H1 (cell line): ENCODE measurements at regions not wholly inside any gene's neighbourhood (a gene's known extent, or its start where the extent isn't known, plus 50 kb on each side); places are given as distances from the start of the nearest gene placed in this dataset.

Experiments
- CTCF ChIA-PET: fragments of 300-600 bp; sonication (Branson Sonifier 250); formaldehyde crosslinking; loops from one replicate; lab custom pipeline; 2021; ENCODE audit not compliant: partially characterized antibody; lab: Charles Lee
- POLR2A ChIA-PET: fragments of 300-600 bp; sonication (Branson Sonifier 250); formaldehyde crosslinking; loops from one replicate; lab custom pipeline; 2021; ENCODE audit warnings: inconsistent platforms; ENCODE audit not compliant: partially characterized antibody; lab: Charles Lee
- DNase-seq, 2 experiments: peaks; one replicate each; pipeline versions ENCODE4 v3.0.0 to v3.0.0-alpha.2; 2010 to 2022; ENCODE audit warnings: low spot score in 2 of 2, low read depth in 1 of 2, mixed read lengths in 1 of 2
- FAIRE-seq: peaks from 2 replicates; lab custom pipeline; 2011; peaks lifted over from hg19 to GRCh38; lab: Jason Lieb, UNC
- H2AFZ ChIP-seq: 2 replicates; pipeline ENCODE4 v1.8.1; 2012; ENCODE audit warnings: low read length, inconsistent platforms
- H2AK5ac ChIP-seq: 2 replicates; pipeline ENCODE4 v1.6.1; 2013; ENCODE audit warnings: low read depth, low read length
- H2BK120ac ChIP-seq: replicated peaks from 2 replicates; pipeline ENCODE3; 2013; ENCODE audit warnings: low read depth, low read length, inconsistent platforms
- H2BK12ac ChIP-seq: 2 replicates; pipeline ENCODE4 v1.6.1; 2013; ENCODE audit warnings: low read depth, low read length
- H2BK15ac ChIP-seq: 2 replicates; pipeline ENCODE4 v1.6.1; 2013; ENCODE audit warnings: low read length
- H2BK20ac ChIP-seq: 2 replicates; pipeline ENCODE4 v1.6.1; 2013; ENCODE audit warnings: low read length
- H2BK5ac ChIP-seq: 2 replicates; pipeline ENCODE4 v1.6.1; 2013; ENCODE audit warnings: low read depth, low read length
- H3K14ac ChIP-seq: 2 replicates; pipeline ENCODE4 v1.6.1; 2013; ENCODE audit warnings: inconsistent platforms; ENCODE audit not compliant: insufficient read length
- H3K18ac ChIP-seq: 2 replicates; pipeline ENCODE4 v1.6.1; 2013; ENCODE audit warnings: low read length; ENCODE audit errors: extremely low read depth
- H3K23ac ChIP-seq: 2 replicates; pipeline ENCODE4 v1.6.1; 2013; ENCODE audit warnings: inconsistent platforms; ENCODE audit not compliant: insufficient read length
- H3K23me2 ChIP-seq: 2 replicates; pipeline ENCODE4 v1.6.1; 2013; ENCODE audit warnings: low read depth, low read length
- H3K27ac ChIP-seq: 2 replicates; pipeline ENCODE4 v1.6.1; 2011; ENCODE audit warnings: low read depth, low read length, inconsistent platforms
- H3K27me3 ChIP-seq, 4 experiments: replicated peaks in 1 of 4; 1 replicate in 1 of 4; 2 replicates in 3 of 4; pipeline versions ENCODE4 v1.6.1 to v1.8.1; 2011 to 2013; ENCODE audit warnings: low read length in 3 of 4, mild to moderate bottlenecking in 3 of 4, inconsistent platforms in 2 of 4, mixed read lengths in 2 of 4, moderate library complexity in 1 of 4; ENCODE audit not compliant: control insufficient read depth in 3 of 4, insufficient read depth in 3 of 4; ENCODE audit errors: extremely low read depth in 1 of 4
- H3K36me3 ChIP-seq, 4 experiments: 2 replicates each; pipeline versions ENCODE4 v1.6.1 to v1.8.1; 2011 to 2013; ENCODE audit warnings: mild to moderate bottlenecking in 4 of 4, low read length in 3 of 4, moderate library complexity in 2 of 4, control low read depth in 1 of 4, inconsistent platforms in 1 of 4; ENCODE audit not compliant: insufficient read depth in 4 of 4, control insufficient read depth in 2 of 4
- H3K4ac ChIP-seq: replicated peaks from 2 replicates; pipeline ENCODE3; 2013; ENCODE audit warnings: low read length, low read depth, mixed read lengths, inconsistent platforms; ENCODE audit not compliant: insufficient read length
- H3K4me1 ChIP-seq, 4 experiments: replicated peaks in 1 of 4; 1 replicate in 1 of 4; 2 replicates in 3 of 4; pipeline versions ENCODE4 v1.6.1 to v1.8.1; 2011 to 2013; ENCODE audit warnings: low read length in 3 of 4, inconsistent platforms in 2 of 4, mixed read lengths in 1 of 4; ENCODE audit not compliant: insufficient read depth in 4 of 4, control insufficient read depth in 3 of 4
- H3K4me2 ChIP-seq, 2 experiments: 2 replicates each; pipeline versions ENCODE4 v1.6.1 to v1.8.1; 2011 to 2013; ENCODE audit warnings: low read depth in 2 of 2, low read length in 2 of 2, control low read depth in 1 of 2, inconsistent platforms in 1 of 2, mild to moderate bottlenecking in 1 of 2; ENCODE audit not compliant: insufficient read depth in 1 of 2
- H3K4me3 ChIP-seq, 4 experiments: fragments of 200-600, 300-600 bp in 1 of 4; sonication (generic), shearing (Covaris generic), sonication (Bioruptor Twin) in 1 of 4; 2 replicates each; pipeline versions ENCODE4 v1.5.1 to v1.8.1; 2011 to 2016; ENCODE audit warnings: low read length in 4 of 4, low read depth in 3 of 4, control low read depth in 2 of 4, inconsistent platforms in 2 of 4, mild to moderate bottlenecking in 2 of 4, mixed read lengths in 1 of 4, moderate library complexity in 1 of 4; ENCODE audit not compliant: insufficient read depth in 2 of 4; ENCODE audit errors: extremely low read depth in 1 of 4
- H3K56ac ChIP-seq: replicated peaks from 2 replicates; pipeline ENCODE3; 2013; ENCODE audit warnings: low read depth, mild to moderate bottlenecking, mixed read lengths, low read length, inconsistent platforms; ENCODE audit not compliant: insufficient read length
- H3K79me1 ChIP-seq: 2 replicates; pipeline ENCODE4 v1.6.1; 2013; ENCODE audit warnings: low read depth, low read length, control low read depth
- H3K79me2 ChIP-seq, 2 experiments: 2 replicates each; pipeline versions ENCODE4 v1.6.1 to v1.8.1; 2012 to 2013; ENCODE audit warnings: low read length in 2 of 2, mild to moderate bottlenecking in 2 of 2, inconsistent platforms in 1 of 2; ENCODE audit not compliant: insufficient read depth in 2 of 2, control insufficient read depth in 1 of 2
- H3K9ac ChIP-seq, 4 experiments: replicated peaks in 1 of 4; 1 replicate in 1 of 4; 2 replicates in 3 of 4; pipeline versions ENCODE4 v1.6.1 to v1.8.1; 2011 to 2013; ENCODE audit warnings: low read depth in 3 of 4, low read length in 3 of 4, control low read depth in 2 of 4, mild to moderate bottlenecking in 2 of 4, moderate library complexity in 2 of 4, inconsistent platforms in 1 of 4; ENCODE audit errors: extremely low read depth in 1 of 4
- H3K9me3 ChIP-seq, 2 experiments: 2 replicates each; pipeline versions ENCODE4 v1.6.1 to v1.8.1; 2012 to 2013; ENCODE audit warnings: mild to moderate bottlenecking in 2 of 2, moderate library complexity in 2 of 2, control low read depth in 1 of 2, inconsistent platforms in 1 of 2, low read depth in 1 of 2, low read length in 1 of 2, mixed read lengths in 1 of 2; ENCODE audit not compliant: insufficient read depth in 2 of 2
- H4K20me1 ChIP-seq, 2 experiments: replicated peaks in 1 of 2; 2 replicates each; pipeline versions ENCODE3 to v1.8.1; 2011 to 2013; ENCODE audit warnings: inconsistent platforms in 2 of 2, low read length in 2 of 2, mild to moderate bottlenecking in 1 of 2; ENCODE audit not compliant: insufficient read depth in 2 of 2, control insufficient read depth in 1 of 2
- H4K5ac ChIP-seq: 2 replicates; pipeline ENCODE4 v1.6.1; 2013; ENCODE audit warnings: low read length, low read depth, mixed read lengths, inconsistent platforms; ENCODE audit not compliant: insufficient read length
- H4K8ac ChIP-seq: 2 replicates; pipeline ENCODE4 v1.8.0; 2013; ENCODE audit warnings: mild to moderate bottlenecking, moderate library complexity, low read length, inconsistent platforms; ENCODE audit not compliant: insufficient read depth; ENCODE audit errors: extremely low read depth
- H4K91ac ChIP-seq: replicated peaks from 2 replicates; pipeline ENCODE3; 2013; ENCODE audit warnings: low read length, mixed read lengths, inconsistent platforms; ENCODE audit not compliant: insufficient read length
- ASH2L ChIP-seq: fragments of 200-600, 300-600 bp; sonication (generic); IDR thresholded peaks from one replicate; pipeline ENCODE4 v1.7.1; 2017; ENCODE audit warnings: low read length
- BCL11A ChIP-seq, 2 experiments: IDR thresholded peaks; one replicate each; pipeline ENCODE4 v1.6.1; 2011; ENCODE audit warnings: low read depth in 2 of 2, low read length in 2 of 2, mild to moderate bottlenecking in 2 of 2
- EP300 ChIP-seq, 2 experiments: IDR thresholded peaks; 1 replicate in 1 of 2; 2 replicates in 1 of 2; pipeline ENCODE4 v1.6.1; 2011 to 2012; ENCODE audit warnings: low read depth in 2 of 2, low read length in 2 of 2, mild to moderate bottlenecking in 2 of 2, borderline replicate concordance in 1 of 2, inconsistent platforms in 1 of 2, moderate library complexity in 1 of 2
- JUN ChIP-seq: IDR thresholded peaks from 2 replicates; pipeline ENCODE4 v1.6.1; 2011; ENCODE audit warnings: low read depth, mild to moderate bottlenecking, improper control_type of control experiment, low read length
- JUND ChIP-seq: IDR thresholded peaks from 2 replicates; pipeline ENCODE4 v1.6.1; 2011; ENCODE audit warnings: mild to moderate bottlenecking, improper control_type of control experiment, low read length
- RBBP5 ChIP-seq: IDR thresholded peaks from 2 replicates; pipeline ENCODE4 v1.7.1; 2012; ENCODE audit warnings: low read depth, mild to moderate bottlenecking, inconsistent platforms, low read length, moderate library complexity, borderline replicate concordance
- RNF2 ChIP-seq: fragments of 200-900, 300-1000 bp; sonication (generic); IDR thresholded peaks from 2 replicates; pipeline ENCODE4 v1.7.1; 2016; ENCODE audit warnings: borderline replicate concordance, low read depth, mild to moderate bottlenecking, antibody characterized with exemption, low read length; ENCODE audit not compliant: poor library complexity, severe bottlenecking; ENCODE audit errors: missing control alignments
- SP2 ChIP-seq: IDR thresholded peaks from 2 replicates; pipeline ENCODE4 v1.6.1; 2012; ENCODE audit warnings: mild to moderate bottlenecking, low read length, inconsistent platforms
- SRF ChIP-seq: IDR thresholded peaks from 2 replicates; pipeline ENCODE4 v1.6.1; 2011; ENCODE audit warnings: mild to moderate bottlenecking, low read depth, low read length, moderate library complexity
- WGBS, 2 experiments: shearing (Covaris generic) in 1 of 2; methylation state at CpG; one replicate each; pipeline versions ENCODE4 v1.1.6 to v1.1.7; 2013 to 2015; ENCODE audit warnings: low lambda C conversion rate in 2 of 2, mixed read lengths in 2 of 2, inconsistent platforms in 1 of 2, low coverage in 1 of 2, missing lambda C conversion rate in 1 of 2; ENCODE audit not compliant: insufficient replicate concordance in 2 of 2, insufficient coverage in 1 of 2, insufficient read length in 1 of 2; ENCODE audit errors: extremely low coverage in 1 of 2, missing lambda C conversion rate in 1 of 2; 5-methylcytosine and 5-hydroxymethylcytosine counted together
- TF ChIP-seq, protein P1 (sequence below), 3 experiments: IDR thresholded peaks; 1 replicate in 2 of 3; 2 replicates in 1 of 3; pipeline versions ENCODE4 v1.5.1 to v1.6.1; 2011; ENCODE audit warnings: low read length in 3 of 3, mild to moderate bottlenecking in 3 of 3, inconsistent platforms in 2 of 3, low read depth in 1 of 3, moderate library complexity in 1 of 3; ENCODE audit not compliant: insufficient read depth in 1 of 3; ENCODE audit errors: control extremely low read depth in 1 of 3

- H3K27me3 ChIP-seq, result no peaks in the 10 kb centered on the region
- H2AFZ ChIP-seq, result no peak overlapping the region
- H3K79me1 ChIP-seq, result no peaks in the 10 kb centered on the region
- no peak overlapping the region for H3K4ac ChIP-seq
- no peak overlapping the region for H2AK5ac ChIP-seq
- H4K91ac ChIP-seq, result no peak overlapping the region
- no peaks in the 10 kb centered on the region; a peak in 1 of 7 replicates for H3K4me1 ChIP-seq
- H4K20me1 ChIP-seq, result peaks cover 0 to 5% of the 10 kb centered on the region in 2 experiments
- H3K18ac ChIP-seq, result no peak overlapping the region
- H3K4me3 ChIP-seq, result no peak overlapping the region
- FAIRE-seq, result no peak
- no peak overlapping the region for H2BK15ac ChIP-seq
- H2BK20ac ChIP-seq, result no peak overlapping the region
- H4K5ac ChIP-seq, result no peak overlapping the region
- no peak overlapping the region for H3K4me2 ChIP-seq
- CTCF ChIA-PET, result no interaction called here
- DNase-seq, result no peak
- H2BK5ac ChIP-seq, result no peak overlapping the region
- no peaks in the 10 kb centered on the region for H3K36me3 ChIP-seq
- H3K9ac ChIP-seq, result no peak overlapping the region
- H3K56ac ChIP-seq, result no peak overlapping the region
- no peaks in the 10 kb centered on the region for H3K79me2 ChIP-seq
- H3K23me2 ChIP-seq, result peaks cover 12% of the 10 kb centered on the region
- no peaks in the 10 kb centered on the region for H3K9me3 ChIP-seq
- no peak overlapping the region for H2BK12ac ChIP-seq
- POLR2A ChIA-PET, result no interaction called here
- 94% methylated on average over 8 of the region's 8 CpGs; no CpG with 5 or more reads in 1 of the 2 experiments for WGBS, 2 experiments
- no peak overlapping the region for H3K14ac ChIP-seq
- H4K8ac ChIP-seq, result no peak overlapping the region
- H3K27ac ChIP-seq, result no peak overlapping the region
- no peak overlapping the region for H3K23ac ChIP-seq
- no peak overlapping the region for H2BK120ac ChIP-seq
- no peak for TF ChIP-seq SRF
- TF ChIP-seq JUND, result no peak
- TF ChIP-seq EP300 (IDR thresholded peaks at IDR 0.05; ENCODE audit: borderline replicate concordance in 1 of 2, low read depth in 2 of 2, low read length in 2 of 2), result no peak
- no peak for TF ChIP-seq RNF2
- no peak for TF ChIP-seq SP2
- no peak for TF ChIP-seq RBBP5
- TF ChIP-seq ASH2L, result no peak
- TF ChIP-seq BCL11A (IDR thresholded peaks at IDR 0.05; ENCODE audit: low read depth in 2 of 2, low read length in 2 of 2), result no peak
- TF ChIP-seq, protein P1, sequence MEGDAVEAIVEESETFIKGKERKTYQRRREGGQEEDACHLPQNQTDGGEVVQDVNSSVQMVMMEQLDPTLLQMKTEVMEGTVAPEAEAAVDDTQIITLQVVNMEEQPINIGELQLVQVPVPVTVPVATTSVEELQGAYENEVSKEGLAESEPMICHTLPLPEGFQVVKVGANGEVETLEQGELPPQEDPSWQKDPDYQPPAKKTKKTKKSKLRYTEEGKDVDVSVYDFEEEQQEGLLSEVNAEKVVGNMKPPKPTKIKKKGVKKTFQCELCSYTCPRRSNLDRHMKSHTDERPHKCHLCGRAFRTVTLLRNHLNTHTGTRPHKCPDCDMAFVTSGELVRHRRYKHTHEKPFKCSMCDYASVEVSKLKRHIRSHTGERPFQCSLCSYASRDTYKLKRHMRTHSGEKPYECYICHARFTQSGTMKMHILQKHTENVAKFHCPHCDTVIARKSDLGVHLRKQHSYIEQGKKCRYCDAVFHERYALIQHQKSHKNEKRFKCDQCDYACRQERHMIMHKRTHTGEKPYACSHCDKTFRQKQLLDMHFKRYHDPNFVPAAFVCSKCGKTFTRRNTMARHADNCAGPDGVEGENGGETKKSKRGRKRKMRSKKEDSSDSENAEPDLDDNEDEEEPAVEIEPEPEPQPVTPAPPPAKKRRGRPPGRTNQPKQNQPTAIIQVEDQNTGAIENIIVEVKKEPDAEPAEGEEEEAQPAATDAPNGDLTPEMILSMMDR (IDR thresholded peaks at IDR 0.05; ENCODE audit: control extremely low read depth in 1 of 3, insufficient read depth in 1 of 3, low read depth in 1 of 3, low read length in 3 of 3), result no peak
- no peak for TF ChIP-seq JUN
Measured at GRCh38 chr1:4139646-4140045, 239.6 kb upstream of the C1orf174 start.
